ENCODE measurements at regions not wholly inside any gene's neighbourhood (a gene's known extent, or its start where the extent isn't known, plus 50 kb on each side); places are given as distances from the start of the nearest gene placed in this dataset.

GRCh38 chr3:177932750-177933660, 603.2 kb upstream of the KCNMB2 start:
- WGBS, 2 experiments (ENCODE audit: extremely low coverage in 1 of 2, insufficient coverage in 1 of 2, insufficient read length in 1 of 2, insufficient replicate concordance in 2 of 2, low coverage in 1 of 2, low lambda C conversion rate in 2 of 2, missing lambda C conversion rate in 1 of 2), result 92 to 100% methylated on average over 1 to 5 of the region's 5 CpGs
- no peak overlapping the region for H3K56ac ChIP-seq (replicated peaks; ENCODE audit: insufficient read length, low read depth, low read length)
- no peak overlapping the region for H3K18ac ChIP-seq (ENCODE audit: extremely low read depth, low read length)
- no peak overlapping the region for H3K4me2 ChIP-seq (ENCODE audit: insufficient read depth in 1 of 2, low read depth in 2 of 2, low read length in 2 of 2)
- H2BK15ac ChIP-seq (ENCODE audit: low read length), result no peak overlapping the region
- H3K9ac ChIP-seq (replicated peaks in 1 of 4; ENCODE audit: extremely low read depth in 1 of 4, low read depth in 3 of 4, low read length in 3 of 4), result no peak overlapping the region
- H4K20me1 ChIP-seq (replicated peaks in 1 of 2; ENCODE audit: control insufficient read depth in 1 of 2, insufficient read depth in 2 of 2, low read length in 2 of 2), result no peaks in the 10 kb centered on the region
- no peak overlapping the region for H3K4ac ChIP-seq (replicated peaks; ENCODE audit: insufficient read length, low read depth, low read length)
- H2AK5ac ChIP-seq (ENCODE audit: low read depth, low read length), result no peak overlapping the region
- no peaks in the 10 kb centered on the region for H3K79me2 ChIP-seq (ENCODE audit: control insufficient read depth in 1 of 2, insufficient read depth in 2 of 2, low read length in 2 of 2)
- no peaks in the 10 kb centered on the region for H3K9me3 ChIP-seq (ENCODE audit: insufficient read depth in 2 of 2, low read depth in 1 of 2, low read length in 1 of 2)
- POLR2A ChIA-PET (ENCODE audit: partially characterized antibody), result no interaction called here
- no peak overlapping the region for H4K8ac ChIP-seq (ENCODE audit: extremely low read depth, insufficient read depth, low read length)
- no peak for DNase-seq (ENCODE audit: low read depth in 1 of 2, low spot score in 2 of 2)
- H3K23me2 ChIP-seq (ENCODE audit: low read depth, low read length), result no peaks in the 10 kb centered on the region
- no peak overlapping the region for H2BK20ac ChIP-seq (ENCODE audit: low read length)
- H3K14ac ChIP-seq (ENCODE audit: insufficient read length), result no peak overlapping the region
- FAIRE-seq, result no peak
- H2BK120ac ChIP-seq (replicated peaks; ENCODE audit: low read depth, low read length), result no peak overlapping the region
- no peak overlapping the region for H4K91ac ChIP-seq (replicated peaks; ENCODE audit: insufficient read length, low read length)
- no peak overlapping the region for H2BK5ac ChIP-seq (ENCODE audit: low read depth, low read length)
- no peak overlapping the region for H3K23ac ChIP-seq (ENCODE audit: insufficient read length)
- no peaks in the 10 kb centered on the region for H3K36me3 ChIP-seq (ENCODE audit: control insufficient read depth in 2 of 4, insufficient read depth in 4 of 4, low read length in 3 of 4)
- H4K5ac ChIP-seq (ENCODE audit: insufficient read length, low read depth, low read length), result no peak overlapping the region
- H2BK12ac ChIP-seq (ENCODE audit: low read depth, low read length), result no peak overlapping the region
- H3K4me3 ChIP-seq (ENCODE audit: extremely low read depth in 1 of 4, insufficient read depth in 2 of 4, low read depth in 3 of 4, low read length in 4 of 4), result no peak overlapping the region
- H3K79me1 ChIP-seq (ENCODE audit: low read depth, low read length), result no peaks in the 10 kb centered on the region
- CTCF ChIA-PET (ENCODE audit: partially characterized antibody), result no interaction called here
- no peak overlapping the region for H2AFZ ChIP-seq (ENCODE audit: low read length)
- H3K4me1 ChIP-seq (replicated peaks in 1 of 4; ENCODE audit: control insufficient read depth in 3 of 4, insufficient read depth in 4 of 4, low read length in 3 of 4), result peaks cover 0 to 2% (median 0%) of the 10 kb centered on the region in 4 experiments; a peak in 1 of 7 replicates
- no peak overlapping the region for H3K27ac ChIP-seq (ENCODE audit: low read depth, low read length)
- H3K27me3 ChIP-seq (replicated peaks in 1 of 4; ENCODE audit: control insufficient read depth in 3 of 4, extremely low read depth in 1 of 4, insufficient read depth in 3 of 4, low read length in 3 of 4), result no peaks in the 10 kb centered on the region
